Prostate gland (tissue), 2 donors: ENCODE measurements at regions not wholly inside any gene's neighbourhood (a gene's known extent, or its start where the extent isn't known, plus 50 kb on each side); places are given as distances from the start of the nearest gene placed in this dataset.

Experiments
- CTCF ChIP-seq, 4 experiments: fragments of 200-600 bp in 2 of 4; fragments of 450-650 bp in 2 of 4; sonication (generic) in 2 of 4; IDR thresholded peaks; 1 replicate in 3 of 4; 2 replicates in 1 of 4; pipeline ENCODE4 v1.5.1; 2016 to 2019; ENCODE audit warnings: antibody characterized with exemption in 4 of 4, mild to moderate bottlenecking in 2 of 4, moderate library complexity in 2 of 4
- POLR2A ChIP-seq: fragments of 450-650 bp; IDR thresholded peaks from one replicate; pipeline ENCODE4 v1.6.1; 2016; ENCODE audit warnings: antibody characterized with exemption, mild to moderate bottlenecking
- POLR2AphosphoS5 ChIP-seq: sonication (generic); formaldehyde crosslinking; IDR thresholded peaks from one replicate; pipeline ENCODE4 v1.6.1; 2017; ENCODE audit warnings: antibody characterized with exemption

- TF ChIP-seq CTCF (IDR thresholded peaks at IDR 0.05) (no peak), POLR2A (no peak), POLR2AphosphoS5 (no peak)
Measured at GRCh38 chr7:85796956-85797355, 610.1 kb upstream of the SEMA3D start.
